Stomach (tissue), 4 donors: ENCODE measurements at regions not wholly inside any gene's neighbourhood (a gene's known extent, or its start where the extent isn't known, plus 50 kb on each side); places are given as distances from the start of the nearest gene placed in this dataset.

Experiments
- CTCF ChIP-seq, 7 experiments: fragments of 450-650 bp in 4 of 7; fragments of 200-600 bp in 3 of 7; sonication (generic) in 3 of 7; IDR thresholded peaks; one replicate each; pipeline ENCODE4 v1.5.1; 2016 to 2019; ENCODE audit warnings: antibody characterized with exemption in 7 of 7, control low read depth in 2 of 7, mild to moderate bottlenecking in 1 of 7
- EP300 ChIP-seq: sonication (generic); formaldehyde crosslinking; IDR thresholded peaks from one replicate; pipeline ENCODE4 v1.6.1; 2017; ENCODE audit warnings: antibody characterized with exemption
- POLR2A ChIP-seq, 4 donors: fragments of 450-650 bp; IDR thresholded peaks; one replicate each; pipeline ENCODE4 v1.6.1; 2016; ENCODE audit warnings: antibody characterized with exemption in 4 of 4, control low read depth in 2 of 4, mild to moderate bottlenecking in 1 of 4, moderate library complexity in 1 of 4
- POLR2AphosphoS5 ChIP-seq, 3 donors: sonication (generic); formaldehyde crosslinking; IDR thresholded peaks; one replicate each; pipeline ENCODE4 v1.6.1; 2016; ENCODE audit warnings: antibody characterized with exemption in 3 of 3

GRCh38 chr3:127036209-127037020 lies 53.5 kb downstream of the PLXNA1 start:
- no peak for TF ChIP-seq CTCF (IDR thresholded peaks at IDR 0.05)
- TF ChIP-seq EP300: no peak
- no peak for TF ChIP-seq POLR2AphosphoS5 (IDR thresholded peaks at IDR 0.05)
- no peak for TF ChIP-seq POLR2A (IDR thresholded peaks at IDR 0.05)
